Putamen (tissue), 1 donor: ENCODE measurements at regions not wholly inside any gene's neighbourhood (a gene's known extent, or its start where the extent isn't known, plus 50 kb on each side); places are given as distances from the start of the nearest gene placed in this dataset.
"Not testable (repeated sequence)": the region's sequence is repeated elsewhere in the genome, so short reads cannot be mapped to it uniquely, and the experiment has no call there.

Experiments used
- DNase-seq: peaks from one replicate; pipeline ENCODE4 v3.0.0-alpha.2; 2016; ENCODE audit warnings: low spot score

DNA sequence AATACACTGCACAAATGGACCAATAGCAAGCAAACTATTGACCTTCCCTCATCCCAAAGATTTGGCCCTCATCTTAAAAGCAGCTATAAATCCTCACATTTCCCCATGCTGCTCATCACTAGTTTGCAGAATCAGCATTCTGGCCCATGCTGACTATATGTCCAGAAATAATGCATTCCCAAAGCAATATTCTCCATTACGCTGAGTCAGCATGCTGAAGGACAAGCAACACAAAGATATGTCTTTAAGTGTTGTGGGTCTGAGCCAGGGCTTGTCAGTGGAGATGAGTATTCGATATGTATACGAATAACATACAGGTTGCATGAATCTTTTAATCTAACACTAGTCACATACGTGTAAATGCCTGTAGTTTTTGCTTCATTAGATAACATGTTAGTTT, 1045.0 kb upstream of the DDX18 start:
- DNase-seq, result no peak

DNA sequence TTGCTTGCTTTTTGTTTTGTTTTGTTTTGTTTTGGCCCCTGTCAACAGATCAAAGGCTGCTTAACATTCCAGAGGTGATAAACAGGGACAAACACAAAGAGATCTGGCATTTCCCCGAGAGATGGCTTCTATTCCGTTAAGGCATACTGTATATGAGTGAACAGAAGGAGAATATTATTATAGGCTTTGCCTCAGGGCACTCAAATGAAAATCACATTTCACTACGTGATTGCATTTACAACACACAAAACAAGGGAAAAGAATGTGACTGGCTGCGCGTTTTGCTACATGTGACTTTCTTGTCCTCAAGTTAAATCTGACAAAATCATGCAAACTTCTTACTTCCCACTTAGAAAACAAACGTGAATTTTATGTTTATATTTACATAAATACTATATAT, 1037.9 kb upstream of the DDX18 start:
- DNase-seq, result no peak

DNA sequence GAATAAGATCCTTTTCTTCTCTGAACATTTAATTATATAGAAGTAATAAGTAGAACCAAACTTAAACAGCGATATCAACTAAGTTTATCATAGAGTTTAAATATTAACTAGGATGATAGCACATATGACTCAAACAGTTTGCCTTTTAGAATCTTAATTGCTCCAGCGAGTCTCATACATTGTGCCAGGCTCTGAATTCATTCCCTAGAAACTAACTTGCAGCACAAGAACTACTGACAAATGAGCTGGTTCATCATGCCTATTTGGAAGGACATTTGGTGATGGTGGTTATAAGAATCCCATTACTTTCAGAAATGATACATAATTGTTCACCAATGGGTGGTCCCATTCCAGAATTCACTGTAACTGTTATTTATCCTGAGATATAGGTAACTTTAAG, 1026.6 kb upstream of the DDX18 start:
- no peak for DNase-seq

- DNase-seq, result no peak
These were observed 1011.8 kb upstream of the DDX18 start for GRCh38 chr2:116802671-116803070.

- no peak for DNase-seq
These were observed 1009.6 kb upstream of the DDX18 start for GRCh38 chr2:116804901-116805300.

- not testable (repeated sequence) for DNase-seq
These were observed 1008.0 kb upstream of the DDX18 start for GRCh38 chr2:116806505-116806904.

GRCh38 chr2:116809109-116809508, 1005.4 kb upstream of the DDX18 start:
- no peak for DNase-seq

DNA sequence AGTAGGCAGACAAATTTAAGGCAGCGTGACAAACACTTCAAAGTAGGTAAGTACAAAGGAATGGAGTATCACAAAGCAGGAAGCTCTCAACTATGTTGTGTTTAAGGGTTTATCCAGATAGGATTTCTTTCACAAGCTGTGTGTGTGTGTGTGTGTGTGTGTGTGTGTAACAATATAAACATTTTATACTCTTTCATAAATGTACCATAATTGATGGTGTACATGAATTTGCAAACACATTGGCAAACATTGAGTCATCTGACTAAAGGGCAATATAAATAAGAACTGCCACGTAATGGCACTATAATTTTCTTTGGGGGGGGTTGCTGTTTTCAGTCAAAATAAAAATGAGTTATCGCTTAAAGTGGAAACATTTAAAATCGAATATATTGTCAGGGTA, 1004.4 kb upstream of the DDX18 start:
- no peak for DNase-seq

DNA sequence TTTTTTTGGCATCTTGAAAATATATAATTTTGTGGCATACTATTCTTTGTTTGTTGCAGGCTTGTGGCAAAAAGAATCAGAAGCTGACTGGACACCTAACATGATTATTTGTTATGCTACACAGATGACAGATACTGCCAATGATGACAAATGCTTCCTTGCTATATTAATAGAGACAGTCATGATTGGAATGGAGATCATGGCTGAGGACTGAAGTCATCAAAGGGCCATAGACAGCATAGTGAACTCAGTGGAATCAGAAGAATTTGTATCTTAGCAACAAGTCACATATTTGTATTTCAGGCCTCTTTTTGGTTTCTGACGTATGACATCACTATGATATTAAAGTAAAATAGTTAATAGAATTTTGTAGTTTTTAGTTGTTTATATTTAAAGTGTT, 1003.8 kb upstream of the DDX18 start:
- no peak for DNase-seq

DNA sequence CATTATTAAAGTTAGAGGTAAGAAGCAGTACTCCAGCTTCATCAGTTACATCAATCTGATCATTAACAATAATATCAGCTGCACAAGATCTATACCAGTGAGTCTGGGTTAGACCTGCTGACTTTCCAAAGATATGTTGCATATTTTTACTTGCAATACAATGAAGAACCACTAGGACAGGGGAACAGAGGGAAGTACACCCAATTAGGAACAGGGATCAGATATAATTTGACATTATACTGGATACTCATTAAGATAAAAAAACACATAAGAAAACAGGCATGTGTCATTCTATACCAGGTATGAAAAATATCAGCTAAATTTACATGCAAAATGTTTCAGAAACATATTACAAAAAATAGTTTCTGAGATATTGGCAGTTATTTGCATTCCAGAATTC, 995.1 kb upstream of the DDX18 start:
- no peak for DNase-seq

GRCh38 chr2:116820986-116821385, 993.5 kb upstream of the DDX18 start:
- DNase-seq, result no peak

GRCh38 chr2:116829543-116829942, 984.9 kb upstream of the DDX18 start:
- DNase-seq, result not testable (repeated sequence)

DNA sequence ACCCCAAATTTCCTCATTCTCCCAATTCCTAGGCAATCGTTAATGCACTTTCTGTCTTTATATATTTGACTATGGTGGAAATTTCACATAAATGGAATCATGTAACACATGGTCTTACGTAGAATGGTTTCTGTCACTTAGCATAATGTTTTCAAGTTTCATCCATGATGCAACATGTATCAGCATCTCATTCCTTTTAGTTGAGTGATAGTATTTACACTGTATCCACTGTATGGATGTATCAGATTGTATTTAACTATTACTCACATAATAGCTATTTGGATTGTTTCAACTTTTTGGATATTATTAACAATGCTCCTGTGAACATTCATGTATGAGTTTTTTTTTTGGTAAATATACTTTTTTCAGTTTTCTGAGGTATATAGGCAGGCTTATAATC, 982.3 kb upstream of the DDX18 start:
- no peak for DNase-seq

- DNase-seq, result no peak
These were observed 981.4 kb upstream of the DDX18 start for GRCh38 chr2:116833052-116833451.

- DNase-seq, result no peak
These were observed 972.3 kb upstream of the DDX18 start for GRCh38 chr2:116842164-116842563.

DNA sequence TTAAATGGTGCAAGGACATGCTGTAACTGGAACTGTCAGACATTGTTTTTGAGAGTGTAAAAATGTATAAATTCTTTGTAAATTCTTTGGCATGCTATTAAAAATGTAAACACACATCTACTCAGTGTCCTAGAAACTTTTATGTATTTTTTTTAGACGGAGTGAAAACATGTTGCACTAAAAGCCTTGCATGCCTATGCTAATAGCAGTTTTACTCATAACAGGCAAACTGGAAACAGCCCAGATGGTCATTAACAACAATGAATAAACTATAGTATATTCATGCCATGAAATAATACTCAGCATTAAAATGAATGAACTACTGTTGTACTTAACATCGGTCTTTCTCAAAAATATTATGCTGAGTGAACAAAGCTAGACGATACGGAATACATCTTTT, 954.8 kb upstream of the DDX18 start:
- no peak for DNase-seq

DNA sequence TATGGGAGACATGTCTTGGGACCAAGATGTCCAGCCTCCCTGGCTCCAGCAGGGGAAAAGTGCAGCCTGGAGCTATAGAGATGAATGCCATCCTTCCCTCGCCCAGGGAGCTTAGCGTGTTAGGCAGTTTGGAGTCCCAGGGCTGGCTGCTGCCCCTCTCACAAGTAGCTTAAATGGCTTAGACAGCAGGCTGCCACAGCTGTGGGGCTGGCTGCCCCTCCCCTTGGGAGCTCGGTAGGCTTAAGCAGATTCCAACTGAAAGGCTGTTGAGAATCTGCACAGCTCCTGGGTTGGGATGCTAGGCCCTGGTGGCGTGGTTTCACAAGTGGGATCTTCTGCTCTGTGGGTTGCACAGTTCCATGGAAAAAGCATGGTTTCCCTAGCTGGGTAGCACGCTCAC, 940.5 kb upstream of the DDX18 start:
- DNase-seq, result no peak

- no peak for DNase-seq
These were observed 937.2 kb upstream of the DDX18 start for GRCh38 chr2:116877274-116877673.

- DNase-seq, result no peak
These were observed 936.5 kb upstream of the DDX18 start for GRCh38 chr2:116877944-116878343.

DNA sequence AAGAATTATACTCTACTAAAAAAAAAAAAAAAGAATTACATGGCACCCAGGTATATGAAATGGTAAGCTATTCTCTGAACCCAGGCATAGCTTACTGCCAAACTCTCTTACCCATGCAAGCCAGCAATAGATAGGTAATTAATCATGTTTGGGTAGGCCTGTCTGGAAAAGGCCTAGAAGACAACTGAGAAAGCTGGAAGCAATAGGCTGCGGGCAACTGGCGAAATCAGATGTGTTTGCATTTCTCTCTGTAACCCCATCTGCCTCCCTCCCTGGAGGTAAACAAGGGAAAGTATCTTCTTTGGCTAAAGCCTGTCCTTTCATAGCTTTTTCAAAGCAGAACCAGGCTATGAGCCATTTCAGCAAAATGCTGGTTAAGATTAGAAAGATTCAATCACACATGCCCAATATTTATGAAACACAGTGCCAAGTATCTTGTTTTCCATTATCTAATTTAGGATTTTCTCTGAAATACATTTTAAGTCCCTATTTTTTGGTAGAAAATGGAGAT, 934.8 kb upstream of the DDX18 start:
- no peak for DNase-seq

DNA sequence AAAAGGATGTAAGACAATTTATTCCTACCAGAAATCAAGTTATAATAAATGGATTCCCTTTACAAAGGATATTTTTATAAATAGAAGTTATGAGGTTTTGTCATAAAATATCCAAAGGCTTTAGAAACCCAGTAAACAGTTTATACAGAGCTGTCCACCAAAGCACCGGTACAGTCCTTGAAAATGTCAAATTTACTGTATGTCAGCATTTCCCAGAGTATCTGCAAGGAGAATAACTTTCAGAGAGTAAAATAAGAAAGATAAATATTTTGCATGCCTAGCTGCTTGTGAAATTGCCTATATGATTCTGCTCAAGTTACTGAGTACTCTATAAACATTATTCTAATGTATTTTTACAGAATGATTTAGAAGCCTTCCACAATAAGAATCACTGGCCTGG, 923.3 kb upstream of the DDX18 start:
- no peak for DNase-seq

DNA sequence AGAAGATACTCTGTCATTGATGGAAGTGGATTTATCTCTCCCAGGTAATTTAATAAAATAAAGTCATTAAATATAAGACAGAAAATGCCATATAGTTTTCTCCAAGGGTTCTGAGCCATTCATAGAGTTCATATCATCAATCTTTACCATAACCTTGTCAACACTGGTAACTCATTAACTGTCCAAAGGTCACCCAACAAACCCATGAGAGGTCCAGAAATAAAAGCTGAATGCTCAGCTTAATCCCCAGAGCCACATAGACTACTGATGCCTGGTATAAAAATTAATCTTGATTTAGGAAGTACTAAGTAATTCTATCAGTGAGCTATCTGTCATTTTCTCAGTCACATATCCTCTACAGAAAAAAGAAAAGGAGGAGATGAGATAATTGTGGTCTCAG, 903.0 kb upstream of the DDX18 start:
- no peak for DNase-seq

DNA sequence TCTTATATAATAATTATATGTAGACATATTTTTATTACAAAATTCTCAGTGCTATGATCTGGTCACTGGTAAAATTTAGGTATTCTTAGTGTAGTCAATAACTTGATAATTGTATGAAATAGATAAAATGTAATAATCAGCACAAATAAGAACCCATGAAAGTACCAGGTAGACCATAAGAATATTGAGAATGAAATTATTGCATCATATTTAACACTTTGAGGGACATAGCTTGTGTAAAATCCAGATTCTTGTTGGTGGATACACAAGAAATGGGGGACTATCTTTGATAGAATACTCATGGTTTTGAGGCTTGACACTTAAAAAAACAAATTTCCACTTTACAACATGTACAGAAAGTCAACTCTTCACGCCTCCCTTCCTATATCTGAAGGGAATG, 898.8 kb upstream of the DDX18 start:
- no peak for DNase-seq

- no peak for DNase-seq
These were observed 897.3 kb upstream of the DDX18 start for GRCh38 chr2:116917196-116917595.

DNA sequence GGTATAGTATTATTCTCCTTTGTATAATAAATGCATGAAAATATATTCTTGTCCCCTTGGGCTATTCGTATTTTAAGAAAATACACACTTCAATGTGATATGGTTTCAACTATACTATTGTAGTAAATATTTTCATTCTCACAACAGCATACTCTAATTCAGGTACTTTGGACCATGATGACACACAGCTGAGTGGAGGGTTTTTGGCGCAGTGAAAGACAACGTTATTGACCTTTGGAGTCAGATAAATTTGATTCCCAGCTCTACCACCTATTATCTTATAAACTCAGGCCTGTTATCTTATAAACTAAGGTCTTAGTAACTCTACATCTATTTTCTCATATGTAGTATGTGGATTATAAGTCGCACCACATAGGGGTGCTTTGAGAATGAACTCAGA, 895.9 kb upstream of the DDX18 start:
- DNase-seq, result no peak
